Nephron progenitor cell (in vitro differentiated cells): ENCODE measurements at regions not wholly inside any gene's neighbourhood (a gene's known extent, or its start where the extent isn't known, plus 50 kb on each side); places are given as distances from the start of the nearest gene placed in this dataset.

ENCODE experiments used
- DNase-seq: peaks from one replicate; pipeline ENCODE4 v3.0.0; 2021
- H3K27ac Mint-ChIP-seq: 2 replicates; pipeline ENCODE4 v1.8.0; 2021; ENCODE audit warnings: mild to moderate bottlenecking, moderate library complexity, mixed read lengths
- H3K27me3 Mint-ChIP-seq: 2 replicates; pipeline ENCODE4 v1.8.0; 2021; ENCODE audit warnings: mild to moderate bottlenecking, low read depth, mixed read lengths; ENCODE audit not compliant: poor library complexity
- H3K36me3 Mint-ChIP-seq: 2 replicates; pipeline ENCODE4 v1.8.0; 2021; ENCODE audit warnings: low read depth, mixed read lengths
- H3K4me1 Mint-ChIP-seq: 2 replicates; pipeline ENCODE4 v1.8.0; 2021; ENCODE audit warnings: mixed read lengths
- H3K4me3 Mint-ChIP-seq: 2 replicates; pipeline ENCODE4 v1.8.0; 2021; ENCODE audit warnings: mild to moderate bottlenecking, moderate library complexity, mixed read lengths
- H3K9me3 Mint-ChIP-seq: 2 replicates; pipeline ENCODE4 v1.8.0; 2021; ENCODE audit warnings: mild to moderate bottlenecking, moderate library complexity, mixed read lengths
- CTCF ChIP-seq: fragments of 200-600 bp; sonication (generic); IDR thresholded peaks from 2 replicates; pipeline ENCODE4 v1.5.0; 2021; ENCODE audit warnings: antibody characterized with exemption

- TF ChIP-seq CTCF: no peak
- Mint-ChIP-seq H3K4me3 (no peak overlapping the region), H3K4me1 (peaks cover 33% of the 10 kb centered on the region), H3K9me3 (no peaks in the 10 kb centered on the region), H3K27ac (no peak overlapping the region), H3K36me3 (no peaks in the 10 kb centered on the region), H3K27me3 (peaks cover 27% of the 10 kb centered on the region)
- no peak for DNase-seq
Observed at GRCh38 chr21:36544545-36544944, 64.6 kb upstream of the CLDN14 start.

DNA sequence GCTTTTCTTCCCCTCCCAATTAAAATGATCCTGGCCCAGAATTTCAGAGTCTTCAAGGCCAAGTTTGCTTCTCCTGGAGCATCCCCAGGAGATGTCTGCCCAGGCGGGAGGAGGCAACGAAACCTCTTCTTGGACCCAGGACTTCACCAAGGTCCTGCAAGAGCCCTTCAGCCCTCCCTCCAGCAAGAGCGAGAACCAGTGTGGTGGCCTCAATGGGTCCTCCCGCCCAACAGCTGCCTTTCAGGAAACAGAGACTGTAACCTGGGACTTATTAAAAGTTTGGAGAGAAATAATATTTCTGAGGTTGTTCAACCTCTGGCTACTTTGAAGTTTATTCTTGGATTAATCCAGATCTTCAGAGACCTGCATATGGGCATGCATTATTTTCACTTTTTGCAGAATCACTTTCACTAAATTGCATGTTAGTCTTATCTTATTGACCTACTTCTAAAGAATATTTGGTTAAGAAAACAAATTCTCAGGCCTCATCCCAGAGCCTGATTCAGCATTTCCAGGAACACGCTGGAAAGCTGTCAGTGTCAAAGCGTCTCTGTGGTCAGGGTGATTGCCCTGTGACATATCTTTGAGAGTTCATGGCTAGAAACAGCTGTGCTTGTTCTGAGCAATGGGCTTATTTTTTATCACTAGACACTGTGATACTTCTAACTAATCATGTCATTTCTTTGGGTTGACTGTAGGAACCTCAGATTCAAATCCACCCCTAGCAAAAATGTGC, 66.0 kb upstream of the CLDN14 start:
- H3K27me3 Mint-ChIP-seq: peaks cover 27% of the 10 kb centered on the region
- no peak for TF ChIP-seq CTCF
- H3K36me3 Mint-ChIP-seq: no peaks in the 10 kb centered on the region
- no peaks in the 10 kb centered on the region for H3K9me3 Mint-ChIP-seq
- DNase-seq: no peak
- H3K27ac Mint-ChIP-seq: no peak overlapping the region
- H3K4me1 Mint-ChIP-seq: peaks cover 45% of the 10 kb centered on the region
- no peak overlapping the region for H3K4me3 Mint-ChIP-seq

DNA sequence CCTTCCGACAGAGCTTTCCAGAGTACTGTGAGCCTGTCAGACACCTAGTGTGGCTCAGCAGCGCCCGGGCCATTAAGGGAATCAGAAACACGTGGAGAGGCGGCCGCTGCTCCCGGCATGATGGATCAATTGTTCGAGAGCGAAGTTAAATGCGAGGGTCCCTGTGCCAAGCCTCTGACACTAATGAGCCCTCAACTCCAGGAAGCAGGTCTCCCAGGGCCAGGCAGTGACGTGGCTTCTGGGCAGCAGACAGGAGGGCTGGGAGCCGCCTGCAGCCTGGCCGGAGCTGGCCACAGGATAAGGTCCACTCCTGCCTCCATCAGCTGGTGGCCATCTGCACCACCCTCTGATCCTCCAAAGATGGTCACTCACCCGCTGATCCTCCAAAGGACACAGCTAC, 67.5 kb upstream of the CLDN14 start:
- Mint-ChIP-seq H3K4me1 (peaks cover 55% of the 10 kb centered on the region), H3K27ac (no peak overlapping the region), H3K9me3 (no peaks in the 10 kb centered on the region), H3K4me3 (no peak overlapping the region), H3K36me3 (no peaks in the 10 kb centered on the region), H3K27me3 (peaks cover 32% of the 10 kb centered on the region)
- no peak for TF ChIP-seq CTCF
- DNase-seq: no peak

- Mint-ChIP-seq H3K4me3 (no peak overlapping the region), H3K27ac (no peak overlapping the region), H3K27me3 (peaks cover 32% of the 10 kb centered on the region), H3K9me3 (no peaks in the 10 kb centered on the region), H3K4me1 (peaks cover 57% of the 10 kb centered on the region), H3K36me3 (no peaks in the 10 kb centered on the region)
- no peak for TF ChIP-seq CTCF
- DNase-seq: no peak
Observed at GRCh38 chr21:36548866-36549265, 68.9 kb upstream of the CLDN14 start.

DNA sequence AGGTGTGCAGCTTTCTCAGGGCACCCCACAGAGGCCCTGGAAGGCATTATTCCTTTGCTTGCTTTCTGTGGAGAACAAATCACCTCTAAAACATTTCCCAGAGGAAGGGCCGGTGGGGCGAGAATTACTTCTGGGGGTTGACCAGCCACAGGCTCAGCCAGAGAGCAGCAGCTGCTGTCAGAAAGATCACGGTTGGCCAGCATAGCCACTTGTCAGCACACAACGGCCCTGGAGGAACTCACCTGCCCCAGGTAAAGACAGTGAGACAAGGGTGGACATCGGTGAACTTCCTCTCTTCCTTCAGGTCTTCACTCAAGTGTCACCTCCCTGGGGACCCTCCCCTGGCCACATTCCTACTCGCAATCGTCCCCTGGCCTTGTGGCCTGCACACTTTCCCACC, 69.5 kb upstream of the CLDN14 start:
- Mint-ChIP-seq H3K9me3 (no peaks in the 10 kb centered on the region), H3K36me3 (no peaks in the 10 kb centered on the region), H3K4me1 (peaks cover 53% of the 10 kb centered on the region), H3K27me3 (peaks cover 28% of the 10 kb centered on the region), H3K27ac (no peak overlapping the region), H3K4me3 (no peak overlapping the region)
- no peak for TF ChIP-seq CTCF
- no peak for DNase-seq

DNA sequence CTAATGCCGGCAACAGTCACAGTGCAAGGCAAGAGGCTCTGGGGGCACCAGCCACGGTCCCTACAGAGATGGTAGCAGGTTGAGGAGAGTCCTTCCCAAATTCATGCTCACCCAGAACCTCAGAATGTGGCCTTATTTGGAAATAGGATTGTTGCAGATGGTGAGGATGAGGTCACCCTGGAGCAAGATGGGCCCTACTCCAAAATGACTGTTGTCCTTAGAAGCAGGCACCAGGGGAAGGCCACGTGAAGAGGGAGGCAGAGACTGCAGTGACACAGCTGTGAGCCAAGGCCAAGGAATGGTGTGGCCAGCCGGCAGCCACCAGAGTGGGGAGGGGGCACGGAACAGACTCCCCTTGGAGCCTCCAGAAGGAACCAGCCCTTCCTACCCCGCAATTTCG, 70.8 kb upstream of the CLDN14 start:
- no peak for DNase-seq
- Mint-ChIP-seq H3K9me3 (no peaks in the 10 kb centered on the region), H3K27me3 (peaks cover 26% of the 10 kb centered on the region), H3K27ac (no peak overlapping the region), H3K4me1 (peaks cover 51% of the 10 kb centered on the region), H3K4me3 (no peak overlapping the region), H3K36me3 (no peaks in the 10 kb centered on the region)
- TF ChIP-seq CTCF: no peak
